ENCODE measurements at regions not wholly inside any gene's neighbourhood (a gene's known extent, or its start where the extent isn't known, plus 50 kb on each side); places are given as distances from the start of the nearest gene placed in this dataset.

DNA sequence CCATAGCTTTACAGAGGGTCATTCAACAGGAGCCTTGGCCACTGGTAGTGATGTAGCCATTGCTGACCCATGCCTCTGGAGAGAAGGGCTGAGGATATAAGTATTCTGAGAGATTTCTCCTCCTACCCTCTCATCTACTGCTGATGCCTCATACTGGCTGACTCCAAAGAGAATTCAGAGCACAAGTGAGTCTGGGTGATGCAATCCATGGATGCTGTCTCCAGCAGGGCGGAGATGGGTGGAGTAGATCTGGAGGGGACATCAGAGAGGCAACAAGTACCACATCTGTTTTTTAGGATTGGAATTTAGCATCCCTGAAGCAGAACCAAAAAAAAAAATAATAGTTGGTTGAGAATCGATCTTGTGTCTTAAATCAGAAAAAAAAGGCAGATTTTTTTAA lies 705.7 kb upstream of the CELF2 start:
- DNase-seq: no peak

GRCh38 chr10:10313149-10313835 lies 704.4 kb upstream of the CELF2 start:
- no peak for DNase-seq

- DNase-seq: no peak
Observed at GRCh38 chr10:10314626-10315025, 703.0 kb upstream of the CELF2 start.

DNA sequence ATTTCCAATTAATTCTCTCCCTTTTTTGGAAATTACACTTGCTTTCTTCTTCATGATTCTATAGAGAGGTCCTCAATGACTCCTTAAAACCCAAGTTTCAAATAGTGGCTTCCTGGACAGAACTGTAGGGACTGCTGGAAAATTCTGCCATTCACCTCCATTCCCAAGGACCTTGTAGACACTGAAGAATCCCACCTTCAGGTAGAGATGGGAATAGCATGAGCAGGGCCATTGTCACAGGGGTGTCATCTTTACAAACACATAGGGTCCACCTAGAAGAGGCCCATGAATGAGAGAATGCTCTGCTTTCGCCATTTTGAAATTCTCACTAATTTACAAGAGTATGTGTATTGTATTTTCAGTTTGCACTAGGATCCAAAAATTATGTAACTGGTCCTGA lies 701.7 kb upstream of the CELF2 start:
- no peak for DNase-seq

DNA sequence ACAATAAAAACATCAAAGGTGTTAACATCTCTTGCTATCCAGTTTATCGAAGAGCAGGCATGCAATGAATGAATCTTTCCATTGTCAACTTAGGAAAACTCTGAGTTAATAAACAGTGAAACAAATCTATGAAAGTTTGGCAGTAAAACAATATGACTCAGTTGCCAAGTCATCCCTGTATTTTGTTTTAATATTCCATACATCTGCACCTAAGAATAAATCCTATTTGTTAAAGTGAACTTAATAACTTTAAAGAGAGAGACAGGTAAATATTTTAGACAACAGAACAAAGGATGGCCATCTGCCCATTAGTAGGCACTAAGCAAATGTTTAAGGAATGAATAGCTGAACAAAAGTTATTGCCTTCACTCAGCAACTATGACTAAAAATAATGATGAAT lies 700.5 kb upstream of the CELF2 start:
- DNase-seq: no peak

GRCh38 chr10:10318856-10319255 lies 698.8 kb upstream of the CELF2 start:
- DNase-seq: no peak

GRCh38 chr10:10320956-10321355 lies 696.7 kb upstream of the CELF2 start:
- DNase-seq: no peak

DNA sequence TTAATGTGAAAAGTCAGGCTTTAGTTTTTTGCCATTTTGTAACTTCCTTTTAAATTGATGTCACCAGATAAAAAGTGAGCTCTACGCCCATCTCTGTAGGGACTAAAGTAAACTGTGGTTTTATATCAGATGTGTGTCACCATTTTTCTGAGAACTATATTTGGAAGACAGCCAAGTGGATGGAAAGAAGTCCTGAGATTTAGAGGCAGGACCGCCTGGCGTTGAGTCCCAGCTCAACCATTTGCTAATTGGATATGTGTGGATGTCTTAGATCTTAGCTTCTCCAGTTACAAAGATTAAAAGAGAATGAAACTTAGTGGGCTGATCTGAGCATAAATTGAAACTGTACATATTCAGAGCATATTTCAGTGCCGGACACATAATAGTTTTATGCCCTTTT lies 691.6 kb upstream of the CELF2 start:
- DNase-seq: no peak

DNA sequence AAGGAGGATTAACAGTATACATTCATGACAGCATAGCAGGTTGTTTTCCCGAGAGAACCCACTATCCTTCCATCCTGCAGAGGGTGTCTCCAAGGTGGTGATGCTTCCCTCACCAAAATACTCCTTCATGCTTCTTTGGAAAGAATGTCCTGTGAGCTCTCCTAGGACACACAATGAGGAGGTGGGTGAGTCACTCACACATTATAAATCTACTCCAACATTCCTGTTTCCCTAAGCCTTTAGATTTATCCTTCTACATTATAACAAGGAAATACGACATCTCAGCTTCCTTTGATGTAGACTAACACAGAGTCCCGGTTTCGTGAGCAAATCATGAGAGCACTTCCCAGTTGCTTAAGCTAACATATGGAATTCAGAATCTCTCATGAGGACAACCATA lies 689.7 kb upstream of the CELF2 start:
- no peak for DNase-seq

- no peak for DNase-seq
Observed at GRCh38 chr10:10330418-10330817, 687.3 kb upstream of the CELF2 start.

GRCh38 chr10:10332786-10333185 lies 684.9 kb upstream of the CELF2 start:
- DNase-seq: no peak

DNA sequence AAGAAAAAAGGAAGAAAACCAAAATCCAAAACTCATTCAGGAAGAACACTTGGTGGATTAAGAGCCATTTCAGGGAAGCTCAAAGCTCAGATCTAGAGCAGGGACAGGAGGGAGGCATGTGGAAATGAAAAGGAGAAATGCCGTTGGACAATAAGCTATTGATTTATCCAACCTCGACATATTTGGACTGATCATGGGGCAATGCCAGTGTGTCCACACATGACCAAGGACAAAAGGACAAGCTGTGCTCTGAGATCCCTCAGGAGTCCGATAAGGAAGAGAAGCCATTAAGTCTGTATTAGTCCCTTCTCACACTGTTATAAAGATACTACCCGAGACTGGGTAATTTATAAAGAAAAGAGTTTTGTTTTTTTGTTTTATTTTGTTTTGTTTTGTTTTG lies 684.0 kb upstream of the CELF2 start:
- no peak for DNase-seq

GRCh38 chr10:10338339-10338738 lies 679.3 kb upstream of the CELF2 start:
- DNase-seq: no peak

GRCh38 chr10:10346390-10347150 lies 671.1 kb upstream of the CELF2 start:
- no peak for DNase-seq

DNA sequence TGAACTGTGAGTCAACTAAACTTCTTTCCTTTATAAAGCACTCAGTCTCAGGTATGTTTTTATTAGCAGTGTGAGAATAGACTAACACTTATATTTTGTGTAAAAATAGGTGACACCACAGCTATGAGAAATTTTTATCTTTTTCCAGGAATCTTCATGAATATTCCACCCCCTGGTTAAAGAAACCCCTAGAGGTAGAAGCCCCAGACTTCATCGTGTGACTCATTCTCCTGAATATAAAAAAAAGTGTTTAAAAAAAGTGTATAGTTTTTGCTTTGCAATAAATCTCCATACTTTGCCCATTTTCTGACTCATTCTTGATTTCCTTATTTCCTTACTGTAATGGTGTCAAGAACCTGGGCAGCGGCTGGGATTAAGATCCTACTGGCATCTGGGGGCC lies 667.6 kb upstream of the CELF2 start:
- DNase-seq: no peak

GRCh38 chr10:10351451-10351850 lies 666.2 kb upstream of the CELF2 start:
- DNase-seq: no peak

DNA sequence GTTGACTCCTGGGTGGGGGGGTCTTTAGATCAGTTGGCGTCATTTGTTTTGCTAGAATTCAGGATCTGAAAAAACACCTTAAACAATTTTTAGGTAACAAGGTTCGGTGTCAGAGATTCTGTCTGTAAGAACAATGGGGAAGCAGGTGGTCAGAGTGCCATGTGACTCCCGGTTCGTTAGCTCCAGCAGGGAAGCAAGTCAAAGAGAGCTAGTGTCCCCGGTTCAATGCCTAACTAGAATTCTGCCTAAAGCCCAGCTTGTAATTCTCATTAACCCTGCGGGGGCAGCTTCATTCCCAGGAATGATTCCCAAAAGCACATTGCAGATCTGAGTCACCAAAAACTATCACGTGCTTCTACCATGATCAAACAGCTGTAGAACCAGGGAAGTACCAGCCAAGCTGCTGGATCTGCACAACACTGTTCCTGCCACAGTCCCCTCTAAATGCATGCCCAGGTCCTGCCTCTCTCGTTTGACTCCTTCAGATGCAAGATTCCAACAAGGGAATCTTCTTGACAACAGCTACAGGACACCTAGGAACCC lies 664.3 kb upstream of the CELF2 start:
- no peak for DNase-seq

DNA sequence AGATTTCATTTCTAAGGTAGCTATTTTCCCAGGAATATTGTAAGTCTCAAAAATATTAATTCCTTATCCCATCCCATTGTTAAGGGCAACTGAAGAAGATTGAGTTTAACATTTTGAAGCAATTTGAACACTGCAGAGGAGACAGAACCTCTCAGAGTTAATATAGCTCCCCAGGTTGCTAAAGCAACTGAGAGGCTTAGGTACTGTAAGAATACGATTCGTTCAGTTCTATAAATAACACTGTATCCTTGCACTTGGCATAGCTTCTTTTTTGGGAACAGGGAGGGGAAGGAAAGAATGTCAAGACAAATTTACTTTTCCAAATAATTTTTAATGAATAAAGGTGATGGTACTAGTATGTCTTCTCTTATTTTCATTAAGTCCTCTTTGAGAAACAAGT lies 658.4 kb upstream of the CELF2 start:
- no peak for DNase-seq

GRCh38 chr10:10361301-10361885 lies 656.3 kb upstream of the CELF2 start:
- DNase-seq: no peak

GRCh38 chr10:10362800-10363199 lies 654.9 kb upstream of the CELF2 start:
- DNase-seq: no peak

- DNase-seq: no peak
Observed at GRCh38 chr10:10363217-10363616, 654.5 kb upstream of the CELF2 start.

GRCh38 chr10:10364902-10365301 lies 652.8 kb upstream of the CELF2 start:
- no peak for DNase-seq

- DNase-seq: no peak
Observed at GRCh38 chr10:10365676-10366075, 652.0 kb upstream of the CELF2 start.

DNA sequence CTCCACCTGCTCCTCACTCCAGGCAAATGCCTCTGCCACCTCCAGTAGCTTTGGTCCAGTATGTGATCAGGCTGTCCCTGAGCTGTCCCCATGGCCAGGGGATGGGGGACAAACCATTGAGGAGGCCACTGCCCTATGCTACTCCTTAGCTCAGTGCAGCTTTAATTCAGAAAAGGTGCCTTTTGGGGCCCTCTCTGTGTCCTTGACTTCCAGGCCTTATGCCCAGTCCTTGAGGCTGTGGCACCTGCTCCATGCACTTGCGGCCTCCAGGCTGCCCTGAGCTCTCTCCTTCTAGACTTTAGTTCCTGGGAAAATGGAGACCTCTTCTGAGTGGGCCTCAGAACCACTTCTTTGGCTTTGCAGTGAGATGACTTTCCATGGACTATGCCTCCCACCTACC lies 650.8 kb upstream of the CELF2 start:
- DNase-seq: no peak

Measured in CD4-positive, alpha-beta T cell treated with Interleukin-12 subunit alpha and Interleukin-12 subunit beta, for 1 hour (primary cell).